ENCODE measurements at regions not wholly inside any gene's neighbourhood (a gene's known extent, or its start where the extent isn't known, plus 50 kb on each side); places are given as distances from the start of the nearest gene placed in this dataset.
A peak's percentile ranks its signal among the peaks of the same experiment; 100 is the strongest.

- H3K27me3 ChIP-seq, result no peaks in the 10 kb centered on the region
- H3K27ac ChIP-seq, result peak overlapping the region; percentile 34
Observed at GRCh38 chrX:4320436-4320947, 607.0 kb upstream of the PRKX start.

DNA sequence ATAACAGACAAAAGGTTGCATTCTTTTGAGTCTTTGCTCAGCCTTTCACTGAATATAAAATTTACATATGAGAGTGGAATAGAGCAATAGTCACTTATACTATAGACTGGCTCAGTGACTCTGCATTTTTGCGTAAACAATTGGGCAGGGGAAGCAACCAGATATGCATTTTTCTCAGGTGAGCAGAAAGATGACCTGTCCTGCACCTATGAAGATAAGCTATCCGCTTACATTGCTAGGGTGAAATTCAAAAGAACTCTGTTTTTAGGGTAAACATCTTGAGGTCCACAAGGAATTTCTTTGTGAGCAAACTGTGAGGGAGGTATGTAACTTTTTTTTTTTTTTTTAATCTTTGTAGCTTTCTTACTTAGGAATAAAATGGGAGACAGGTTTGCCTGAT lies 602.4 kb upstream of the PRKX start:
- no peaks in the 10 kb centered on the region for H3K9me3 ChIP-seq (ENCODE audit: low read depth)
- no peak overlapping the region for H3K27ac ChIP-seq
- peaks cover 5% of the 10 kb centered on the region for H3K4me1 ChIP-seq (ENCODE audit: low read depth)
- no peak for TF ChIP-seq CTCF (IDR thresholded peaks at IDR 0.05; ENCODE audit: low read depth, low read length)
- DNase-seq (ENCODE audit: low read depth in 1 of 2, low spot score in 1 of 2), result no peak
- H3K27me3 ChIP-seq, result no peaks in the 10 kb centered on the region
- H3K4me3 ChIP-seq, result no peak overlapping the region
- no peaks in the 10 kb centered on the region for H3K36me3 ChIP-seq

More at GRCh38 chrX:4320436-4320947, 607.0 kb upstream of the PRKX start:
- no peak for TF ChIP-seq CTCF (IDR thresholded peaks at IDR 0.05; ENCODE audit: low read depth, low read length)
- Histone ChIP-seq H3K9me3 (ENCODE audit: low read depth) (no peaks in the 10 kb centered on the region), H3K4me1 (ENCODE audit: low read depth) (peaks cover 5% of the 10 kb centered on the region), H3K36me3 (no peaks in the 10 kb centered on the region), H3K4me3 (no peak overlapping the region)
- peak in 1 of 2 donors; percentile 20 for DNase-seq (ENCODE audit: low read depth in 1 of 2, low spot score in 1 of 2)

DNA sequence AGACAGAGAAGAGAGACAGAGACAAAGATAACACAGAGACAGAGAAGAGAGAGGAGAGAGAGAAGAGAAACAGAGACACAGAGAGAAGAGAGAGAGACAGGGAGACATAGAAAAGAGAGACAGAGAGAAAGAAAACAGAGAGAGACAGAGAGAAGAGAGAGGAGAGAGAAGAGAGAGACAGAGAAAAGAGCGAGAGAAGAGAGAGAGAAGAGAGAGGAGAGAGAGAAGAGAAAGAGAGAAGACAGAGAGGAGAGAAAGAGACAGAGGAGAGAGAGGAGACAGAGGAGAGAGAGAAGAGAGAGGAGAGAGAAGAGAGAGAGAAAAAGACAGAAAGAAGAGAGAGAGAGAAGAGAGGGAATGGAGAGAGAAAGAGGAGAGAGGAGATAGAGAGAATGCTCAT lies 601.1 kb upstream of the PRKX start:
- Histone ChIP-seq H3K4me1 (ENCODE audit: low read depth) (no peaks in the 10 kb centered on the region), H3K4me3 (no peak overlapping the region), H3K27ac (no peak overlapping the region), H3K36me3 (no peaks in the 10 kb centered on the region), H3K9me3 (ENCODE audit: low read depth) (no peaks in the 10 kb centered on the region), H3K27me3 (no peaks in the 10 kb centered on the region)
- TF ChIP-seq CTCF (IDR thresholded peaks at IDR 0.05; ENCODE audit: low read depth, low read length), result no peak
- DNase-seq (ENCODE audit: low read depth in 1 of 2, low spot score in 1 of 2), result no peak

- no peak for TF ChIP-seq CTCF (IDR thresholded peaks at IDR 0.05; ENCODE audit: low read depth, low read length)
- H3K9me3 ChIP-seq (ENCODE audit: low read depth), result no peaks in the 10 kb centered on the region
- no peak for DNase-seq (ENCODE audit: low read depth in 1 of 2, low spot score in 1 of 2)
Observed at GRCh38 chrX:4277122-4277521, 563.7 kb upstream of the PRKX start.

GRCh38 chrX:4268676-4269075 lies 555.2 kb upstream of the PRKX start:
- Histone ChIP-seq H3K27ac (no peak overlapping the region), H3K4me1 (ENCODE audit: low read depth) (no peaks in the 10 kb centered on the region), H3K36me3 (no peaks in the 10 kb centered on the region), H3K4me3 (no peak overlapping the region), H3K27me3 (no peaks in the 10 kb centered on the region), H3K9me3 (ENCODE audit: low read depth) (no peaks in the 10 kb centered on the region)
- no peak for DNase-seq (ENCODE audit: low read depth in 1 of 2, low spot score in 1 of 2)
- no peak for TF ChIP-seq CTCF (IDR thresholded peaks at IDR 0.05; ENCODE audit: low read depth, low read length)

More at GRCh38 chrX:4277122-4277521, 563.7 kb upstream of the PRKX start:
- Histone ChIP-seq H3K4me3 (no peak overlapping the region), H3K36me3 (no peaks in the 10 kb centered on the region), H3K4me1 (ENCODE audit: low read depth) (no peaks in the 10 kb centered on the region), H3K27me3 (no peaks in the 10 kb centered on the region), H3K27ac (no peak overlapping the region)

DNA sequence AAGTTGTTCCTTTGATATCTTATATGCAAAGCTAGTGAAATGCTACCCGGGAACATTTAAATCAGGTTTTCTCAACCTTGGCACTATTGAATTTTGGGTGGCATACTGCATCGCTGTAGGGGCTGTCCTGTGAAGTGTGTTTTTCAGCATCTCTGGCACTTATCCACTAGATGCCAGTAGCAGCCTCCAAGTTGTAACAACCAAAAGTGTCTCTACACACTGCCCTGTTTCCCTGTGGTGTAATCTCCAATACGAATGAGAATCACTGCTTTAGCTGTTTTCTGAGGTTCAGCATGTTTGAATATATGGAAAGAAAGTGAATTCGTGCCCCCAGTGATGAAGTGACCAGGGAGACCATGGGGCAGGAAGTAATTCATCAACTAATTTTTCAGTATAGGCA lies 551.6 kb upstream of the PRKX start:
- Histone ChIP-seq H3K4me3 (no peak overlapping the region), H3K27me3 (no peaks in the 10 kb centered on the region), H3K36me3 (no peaks in the 10 kb centered on the region), H3K9me3 (ENCODE audit: low read depth) (no peaks in the 10 kb centered on the region), H3K27ac (no peak overlapping the region), H3K4me1 (ENCODE audit: low read depth) (no peaks in the 10 kb centered on the region)
- DNase-seq (ENCODE audit: low read depth in 1 of 2, low spot score in 1 of 2), result no peak
- TF ChIP-seq CTCF (IDR thresholded peaks at IDR 0.05; ENCODE audit: low read depth, low read length), result no peak

Measured in cardiac muscle cell (in vitro differentiated cells and primary cell).